ENCODE measurements at regions not wholly inside any gene's neighbourhood (a gene's known extent, or its start where the extent isn't known, plus 50 kb on each side); places are given as distances from the start of the nearest gene placed in this dataset.
"Not testable (repeated sequence)": the region's sequence is repeated elsewhere in the genome, so short reads cannot be mapped to it uniquely, and the experiment has no call there.

DNA sequence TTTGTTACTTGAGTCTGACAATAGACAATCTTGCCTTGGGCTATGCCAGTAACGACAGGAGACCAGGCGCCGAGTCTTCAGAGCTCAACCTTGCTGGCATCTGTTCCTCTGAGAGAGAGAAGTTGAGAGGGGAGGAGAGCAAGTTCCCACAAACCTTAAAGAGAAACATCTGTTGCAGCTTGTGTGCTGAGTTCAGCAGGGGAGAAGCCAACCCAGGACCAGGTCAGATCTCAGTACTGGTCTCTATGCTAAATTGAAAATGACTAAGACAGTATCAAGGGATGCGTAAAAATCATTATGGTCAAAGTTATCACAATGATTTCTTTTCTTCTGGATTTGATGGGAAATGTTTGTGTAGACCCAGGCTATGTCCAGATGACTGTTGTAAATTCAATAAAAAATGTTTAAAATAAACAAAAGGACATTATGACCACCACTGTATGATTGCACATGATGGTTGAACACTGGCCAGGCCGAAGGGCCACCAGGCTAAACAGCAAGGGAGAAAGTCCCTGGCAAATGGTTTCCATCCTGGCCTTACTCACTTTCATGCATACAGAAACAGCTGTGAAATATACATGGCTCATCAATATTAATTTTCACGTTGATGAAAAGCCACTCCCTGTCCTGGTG, 100.3 kb upstream of the PMAIP1 start:
- no peak for DNase-seq

DNA sequence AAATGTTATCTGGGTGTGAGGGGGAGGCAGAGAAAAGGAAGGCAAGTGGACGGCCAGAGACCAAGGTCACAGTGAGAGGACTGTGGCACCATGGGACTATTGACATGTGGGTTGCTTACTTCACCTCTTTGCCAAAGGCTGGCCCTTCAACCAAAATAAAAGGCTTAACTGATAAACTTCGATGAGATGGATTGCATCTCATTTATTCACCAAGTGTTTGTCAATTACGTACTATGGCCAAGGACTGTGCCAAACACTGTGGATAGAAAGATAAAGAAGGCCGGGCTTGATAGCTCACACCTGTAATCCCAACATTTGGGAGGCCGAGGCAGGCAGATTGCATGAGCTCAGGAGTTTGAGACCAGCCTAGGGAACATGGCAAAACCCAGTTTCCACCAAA, 98.7 kb upstream of the CCBE1 start:
- DNase-seq, result no peak

DNA sequence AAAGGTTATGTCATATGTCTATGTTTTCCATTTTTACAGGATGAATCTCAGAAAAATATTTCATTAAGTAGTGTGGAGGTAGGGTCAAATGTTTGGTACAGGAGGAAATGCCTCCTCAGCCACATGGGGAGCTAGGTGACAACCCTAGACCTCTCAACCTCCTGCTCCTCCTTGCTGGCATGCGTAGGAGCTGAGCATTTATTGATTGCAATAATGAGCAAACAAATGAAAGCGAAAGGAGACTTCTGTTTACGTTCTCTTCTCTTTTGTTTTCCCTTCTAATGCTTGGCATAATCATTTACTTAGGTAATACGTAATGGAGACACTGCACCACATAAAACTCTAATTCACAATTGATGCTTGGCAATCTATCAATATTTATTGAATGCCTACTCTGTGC, 95.1 kb upstream of the CCBE1 start:
- no peak for DNase-seq

DNA sequence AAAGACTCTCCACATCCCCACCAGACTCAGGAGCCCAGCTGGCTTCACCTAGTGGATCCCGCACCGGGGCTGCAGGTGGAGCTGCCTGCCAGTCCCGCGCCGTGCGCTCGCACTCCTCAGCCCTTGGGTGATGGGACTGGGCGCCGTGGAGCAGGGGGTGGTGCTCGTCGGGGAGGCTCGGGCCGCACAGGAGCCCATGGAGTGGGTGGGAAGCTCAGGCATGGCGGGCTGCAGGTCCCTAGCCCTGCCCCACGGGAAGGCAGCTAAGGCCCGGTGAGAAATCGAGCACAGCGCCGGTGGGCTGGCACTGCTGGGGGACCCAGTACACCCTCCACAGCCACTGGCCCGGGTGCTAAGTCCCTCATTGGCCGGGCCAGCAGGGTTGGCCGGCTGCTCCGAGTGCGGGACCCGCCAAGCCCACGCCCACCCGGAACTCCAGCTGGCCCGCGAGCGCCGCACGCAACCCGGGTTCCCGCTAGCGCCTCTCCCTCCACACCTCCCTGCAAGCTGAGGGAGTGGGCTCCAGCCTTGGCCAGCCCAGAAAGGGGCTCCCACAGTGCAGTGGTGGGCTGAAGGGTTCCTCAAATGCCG, 93.2 kb upstream of the CCBE1 start:
- DNase-seq, result not testable (repeated sequence)

DNA sequence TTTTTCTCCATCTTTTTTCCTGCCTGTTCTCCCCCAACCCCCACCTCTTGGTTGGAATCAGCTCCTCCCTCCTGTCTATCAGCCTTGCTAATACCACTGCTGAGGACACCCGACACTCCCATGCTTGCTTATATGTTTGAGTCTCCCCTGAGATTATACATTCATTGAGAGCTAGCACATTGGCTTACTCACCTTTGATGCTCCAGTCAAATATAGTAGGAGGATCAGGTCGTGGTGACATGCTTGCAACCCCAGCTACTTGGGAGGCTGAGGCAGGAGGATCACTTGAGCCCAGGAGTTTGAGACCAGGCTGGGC, 91.5 kb upstream of the CCBE1 start:
- no peak for DNase-seq

DNA sequence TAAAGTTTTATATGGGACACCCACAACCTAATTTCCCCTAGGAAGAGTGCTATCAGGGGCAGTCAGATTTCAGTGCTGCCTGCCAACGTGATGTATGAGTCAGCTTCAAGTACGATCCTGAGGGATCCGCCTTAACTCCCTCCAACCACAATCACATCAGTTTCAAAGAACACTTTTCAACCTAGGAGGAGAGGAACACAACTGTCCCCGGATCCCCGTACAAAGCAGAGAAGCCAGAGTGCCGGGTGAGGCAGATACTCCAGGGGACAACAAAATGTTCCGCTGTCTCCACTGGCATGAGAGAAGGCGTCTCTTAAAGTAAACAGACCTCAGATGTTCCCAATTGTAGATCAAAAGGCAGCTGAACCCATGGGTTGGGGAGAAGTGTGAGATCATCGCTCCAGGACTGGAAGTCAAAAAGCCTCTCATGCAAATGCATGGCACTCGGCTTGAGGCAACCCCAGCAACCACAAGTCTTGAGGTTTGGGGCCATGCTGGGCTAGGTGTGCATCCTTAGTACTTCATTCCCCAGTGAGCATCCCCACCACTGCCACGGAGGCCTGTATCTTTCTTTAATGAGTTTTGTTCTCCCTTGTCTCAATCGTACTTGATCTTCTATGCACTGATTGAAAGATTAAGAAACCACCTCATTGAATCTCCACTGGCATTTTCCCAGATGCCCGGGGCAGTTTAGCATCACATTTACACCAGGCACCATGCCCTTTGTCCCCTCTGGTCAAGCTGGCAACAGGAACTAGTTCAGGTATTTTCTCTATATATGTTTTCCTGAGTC, 91.0 kb upstream of the CCBE1 start:
- no peak for DNase-seq

DNA sequence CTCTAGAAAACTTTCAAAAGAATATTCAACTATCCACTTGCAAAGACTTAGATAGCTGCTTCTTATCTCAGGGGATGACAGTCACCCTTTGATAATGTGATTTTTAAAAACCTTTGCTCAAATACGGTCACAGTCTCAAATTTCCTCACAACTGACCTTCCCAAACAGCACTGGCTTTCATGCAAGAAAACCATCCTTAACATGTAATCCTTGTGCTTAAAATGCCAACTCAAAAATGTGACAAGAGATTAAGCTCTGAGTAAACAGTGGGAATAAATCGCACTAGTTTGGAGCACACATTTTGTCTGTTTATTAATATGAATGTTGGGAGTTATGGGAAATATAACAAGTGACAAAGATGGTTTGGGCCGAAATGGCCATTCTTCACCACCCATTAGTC, 87.5 kb upstream of the CCBE1 start:
- DNase-seq, result no peak

DNA sequence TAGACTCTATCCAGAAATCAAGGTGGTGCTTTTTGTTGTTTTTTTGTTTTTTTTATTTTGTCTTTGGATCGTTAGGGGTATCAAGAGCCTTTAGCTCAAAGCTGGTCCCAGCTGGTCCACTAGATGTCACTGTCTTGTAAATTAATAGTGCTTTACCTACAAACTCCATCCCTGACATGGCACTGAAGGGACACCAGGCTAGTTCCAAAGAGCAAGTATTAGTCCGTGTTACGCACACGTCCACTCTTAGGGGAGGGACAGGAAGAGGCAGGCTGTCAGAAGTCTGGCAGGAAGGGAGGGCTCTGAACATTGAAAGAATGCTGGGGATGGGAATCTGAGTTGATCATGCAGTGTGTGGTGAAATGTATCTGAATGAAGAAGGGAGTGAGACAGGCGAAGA, 85.9 kb upstream of the CCBE1 start:
- peak in 1 of 2 experiments; percentile 53 for DNase-seq

DNA sequence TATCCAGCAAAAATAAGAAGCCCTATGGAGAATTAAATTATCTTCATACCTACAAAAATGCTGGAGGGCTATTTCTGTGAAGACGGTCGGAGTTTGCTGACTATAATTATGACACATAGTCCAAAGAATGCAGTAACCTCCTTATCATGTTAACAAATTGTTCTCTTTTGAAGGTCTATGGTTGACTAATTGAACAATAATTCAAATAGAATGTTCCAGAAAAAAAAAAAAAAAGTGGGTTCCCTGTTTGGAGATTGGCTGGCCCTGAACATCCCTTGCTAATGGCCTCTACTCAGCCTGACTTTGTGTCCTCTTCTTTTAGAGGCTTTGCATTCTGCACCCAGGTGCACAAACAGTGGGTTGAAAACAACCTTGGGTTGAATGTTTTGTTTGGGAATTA, 82.8 kb upstream of the CCBE1 start:
- no peak for DNase-seq

DNA sequence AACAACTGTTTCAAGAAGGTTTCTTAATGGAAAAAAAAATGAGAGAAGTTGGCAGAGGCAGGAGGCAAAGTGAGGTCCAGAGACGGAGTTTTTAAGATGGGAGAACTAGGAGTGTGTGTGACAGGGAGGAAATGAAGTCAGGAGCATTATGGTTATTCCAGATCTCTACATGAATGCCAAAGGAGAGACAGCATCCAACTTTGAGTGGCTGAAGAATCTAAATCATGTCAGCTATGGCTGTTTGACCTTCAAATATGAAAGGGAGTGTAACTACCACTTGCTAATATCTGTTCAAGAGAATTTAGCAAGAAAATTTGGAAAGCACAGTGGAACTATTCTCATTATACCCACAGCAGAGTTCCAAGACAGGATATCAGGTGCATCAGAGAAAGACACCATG, 81.2 kb upstream of the CCBE1 start:
- no peak for DNase-seq

DNA sequence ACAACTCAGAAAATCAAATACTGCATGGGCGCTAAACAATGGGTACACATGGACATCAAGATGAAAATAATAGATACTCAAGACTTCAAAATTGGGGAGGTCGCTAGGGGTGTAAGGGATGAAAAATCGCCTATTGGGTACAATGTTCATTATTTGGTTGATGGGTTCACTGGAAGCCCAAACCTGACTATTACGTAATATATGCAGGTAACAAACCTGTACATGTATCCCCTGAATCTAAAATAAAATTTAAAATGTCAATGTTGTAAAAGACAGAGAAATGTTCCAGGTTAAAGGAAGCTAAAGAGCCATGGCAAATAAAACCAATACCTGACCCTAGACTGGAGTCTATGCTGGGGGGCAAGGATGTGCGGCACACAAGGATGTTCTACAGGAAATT, 80.4 kb upstream of the CCBE1 start:
- no peak for DNase-seq

DNA sequence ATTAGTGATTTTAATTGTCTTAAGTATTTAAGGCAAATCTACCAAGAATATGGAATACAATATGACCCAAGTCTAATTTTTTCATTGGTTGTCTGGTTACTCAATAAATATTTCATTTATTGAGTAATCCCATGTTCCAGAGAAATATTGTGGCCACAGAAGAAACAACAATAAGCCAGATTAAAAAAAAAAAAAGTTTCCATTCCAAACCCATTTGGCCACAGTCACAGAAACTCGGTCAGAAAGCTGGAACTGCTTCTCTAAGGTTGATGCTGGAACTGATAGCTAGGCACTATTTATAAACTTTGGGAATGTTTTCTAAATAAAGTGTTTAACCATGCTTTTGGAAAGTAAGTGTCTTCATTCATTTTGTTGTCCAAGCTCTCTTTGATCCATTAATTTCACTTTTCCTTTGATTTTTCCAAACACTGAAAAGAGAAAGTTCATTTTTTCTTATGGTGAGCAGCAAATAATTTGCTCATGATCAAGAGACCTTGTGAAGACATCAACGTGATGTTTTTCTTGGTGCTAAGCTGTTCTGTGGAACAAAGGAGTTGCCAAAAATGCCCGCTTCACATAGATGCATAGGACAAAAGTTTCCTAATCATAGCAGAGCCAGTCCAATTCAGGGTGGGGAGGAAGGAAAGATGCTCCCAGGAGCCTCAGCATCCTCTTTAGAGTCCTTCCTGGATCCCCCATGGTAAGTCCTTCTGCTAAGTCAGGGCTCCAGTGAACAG, 72.1 kb upstream of the CCBE1 start:
- no peak for DNase-seq

DNA sequence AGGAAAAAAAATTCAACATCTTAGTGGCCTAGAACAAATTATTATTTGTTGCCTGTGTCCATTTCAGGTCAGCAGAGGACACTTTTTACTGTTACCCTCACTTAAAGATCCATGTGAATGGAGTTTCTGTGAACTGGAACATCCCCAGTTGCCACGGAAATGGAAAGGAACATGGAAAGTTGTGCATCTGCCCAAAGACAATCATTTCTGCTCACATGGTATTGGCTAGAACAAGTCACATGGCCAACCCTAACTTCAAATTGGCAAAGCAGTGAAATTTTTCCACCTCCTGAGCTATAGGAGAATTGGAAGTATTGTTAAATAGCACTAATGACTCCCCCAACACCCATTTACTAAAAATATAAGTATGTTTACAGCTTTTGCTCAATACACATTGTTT, 71.2 kb upstream of the CCBE1 start:
- DNase-seq, result no peak

DNA sequence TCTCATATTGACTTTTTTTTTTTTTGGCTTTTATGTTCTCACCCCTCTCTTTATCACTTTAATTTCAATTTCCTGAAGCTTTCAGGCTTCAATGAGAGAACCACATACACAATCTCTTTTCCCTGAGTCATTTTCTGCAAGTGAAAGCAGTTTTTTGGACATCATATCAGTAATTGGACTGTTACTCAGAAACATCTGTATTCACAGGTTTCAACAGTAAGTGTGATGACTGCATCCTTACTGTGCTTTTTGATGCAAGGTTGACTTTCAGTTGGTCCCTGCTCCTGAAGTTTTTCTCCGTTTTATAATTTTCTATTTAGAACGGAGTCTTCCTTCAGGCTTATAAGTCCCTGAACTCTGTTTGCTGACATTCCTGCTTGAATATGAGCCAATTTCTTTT, 70.5 kb upstream of the CCBE1 start:
- no peak for DNase-seq

DNA sequence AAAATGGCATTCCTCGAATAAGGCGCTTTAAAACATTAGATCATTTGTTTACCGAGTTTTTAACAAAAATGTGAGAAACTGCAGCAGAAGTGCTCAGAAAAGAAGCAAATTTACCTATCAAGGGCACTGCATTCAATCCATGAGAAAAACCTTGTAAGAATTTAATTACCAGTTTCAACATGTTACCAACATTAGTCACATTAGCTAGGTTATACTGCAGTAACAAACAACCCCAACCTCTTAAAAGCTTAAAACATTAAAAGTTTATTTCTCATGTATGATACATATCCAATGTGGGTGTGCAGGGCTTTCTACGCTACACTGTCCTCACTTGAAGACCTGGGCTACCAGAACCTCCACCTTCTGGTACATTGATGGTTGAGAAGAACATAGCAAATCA, 68.1 kb upstream of the CCBE1 start:
- no peak for DNase-seq

DNA sequence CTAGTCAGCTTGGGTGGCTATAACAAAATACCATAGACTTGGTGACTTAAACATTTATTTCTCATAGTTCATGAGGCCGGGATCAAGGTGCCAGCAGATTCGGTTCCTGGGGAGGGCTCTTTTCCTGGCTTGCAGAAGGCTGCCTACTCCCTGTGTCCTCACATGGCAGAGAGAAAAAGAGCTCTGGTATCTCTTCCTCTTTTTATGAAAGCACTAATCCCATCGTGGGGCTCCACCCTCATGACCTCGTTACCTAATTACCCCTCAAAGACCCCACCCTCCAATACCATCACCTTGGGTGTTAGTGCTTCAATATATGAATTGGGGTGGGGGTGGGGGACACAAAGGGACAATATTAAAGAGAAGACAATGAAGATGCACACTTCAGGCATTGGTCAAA, 67.1 kb upstream of the CCBE1 start:
- no peak for DNase-seq

DNA sequence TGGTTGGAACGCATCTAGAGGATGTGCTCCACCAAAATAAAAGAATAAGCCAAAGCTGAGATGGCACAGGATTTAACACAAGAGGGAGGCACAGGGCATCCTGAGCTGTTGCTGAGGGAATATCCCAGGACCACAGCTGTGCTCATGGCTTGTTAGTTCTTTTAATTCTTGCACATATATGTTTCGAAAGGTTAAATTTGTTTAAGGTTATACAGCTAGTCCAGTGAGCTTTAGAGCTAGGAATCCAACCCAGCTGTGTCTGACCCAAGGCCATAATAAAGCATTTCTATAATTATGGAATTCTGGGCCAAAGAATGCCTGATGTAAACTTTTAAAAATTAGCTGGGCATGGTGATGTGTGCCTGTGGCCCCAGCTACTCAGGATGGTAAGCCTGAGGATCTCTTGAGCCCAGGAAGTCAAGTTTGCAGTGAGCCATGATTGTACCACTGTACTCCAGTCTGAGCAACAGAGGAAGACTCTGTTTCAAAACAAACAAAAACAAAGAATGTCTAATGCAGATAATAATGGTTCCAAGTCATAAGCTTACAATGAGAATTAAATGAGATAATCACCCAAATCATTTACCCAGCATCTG, 66.4 kb upstream of the CCBE1 start:
- no peak for DNase-seq

DNA sequence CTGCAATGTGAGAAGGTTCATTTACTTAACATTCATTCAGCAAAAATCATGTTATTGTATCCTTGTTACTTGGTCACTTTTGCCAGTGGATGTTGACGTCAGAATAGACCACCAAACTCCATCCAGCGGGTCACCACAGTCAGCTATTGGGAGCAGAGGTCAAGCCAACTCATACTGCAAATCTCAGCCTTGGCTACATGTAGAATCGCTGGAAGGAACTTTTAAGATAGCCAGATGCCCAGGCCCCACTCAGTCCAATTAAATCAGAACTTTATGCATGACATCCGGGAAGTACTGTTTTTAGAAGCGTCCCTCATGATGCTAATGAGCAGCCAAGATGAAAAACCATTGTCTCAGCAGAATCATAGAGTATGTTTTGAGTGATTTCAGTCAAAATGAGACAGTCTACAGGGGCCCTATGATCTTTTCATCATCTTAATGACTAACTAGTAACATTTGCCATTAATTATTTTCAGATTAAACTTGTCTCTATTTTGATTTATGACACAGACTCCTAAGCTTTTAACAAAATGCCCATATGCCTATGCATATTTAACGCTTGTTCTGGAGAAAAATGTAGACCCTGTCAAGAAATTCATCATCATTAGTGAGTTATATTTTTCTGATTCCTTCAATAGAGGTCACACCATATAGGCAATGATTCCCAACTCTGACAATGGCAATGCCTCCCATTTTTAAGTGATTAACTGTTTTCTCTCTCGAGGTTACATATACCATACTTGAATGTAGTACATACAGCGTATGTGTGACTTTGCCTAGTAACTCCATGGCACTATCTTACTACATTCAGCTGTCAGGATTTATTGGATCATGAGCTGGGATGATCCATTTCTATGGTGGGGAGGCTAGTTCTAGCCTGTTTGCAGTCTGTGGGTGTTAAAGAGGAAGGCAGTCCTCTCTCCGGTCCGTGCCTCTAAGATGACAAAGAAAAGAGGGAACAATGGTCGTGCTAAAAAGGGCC, 63.7 kb upstream of the CCBE1 start:
- DNase-seq, result no peak

DNA sequence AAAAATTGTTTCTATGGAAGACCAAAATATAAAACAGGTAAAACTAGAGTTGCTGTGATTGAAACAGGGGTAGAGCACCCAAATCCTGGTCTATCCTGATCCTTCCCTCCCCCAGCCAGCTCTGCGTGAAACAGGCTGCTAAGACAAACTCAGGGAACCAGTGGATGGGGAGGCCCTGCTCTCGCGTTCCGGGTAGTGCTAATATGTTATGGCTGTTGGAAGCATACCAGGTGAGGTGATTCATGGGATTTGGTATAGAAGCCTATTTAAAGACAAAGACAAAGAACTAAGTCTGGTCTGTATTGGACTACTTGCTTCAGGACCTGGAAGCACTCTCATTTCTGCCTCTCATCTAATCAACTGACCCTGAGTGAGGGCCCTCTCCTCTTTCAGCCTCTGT, 63.0 kb upstream of the CCBE1 start:
- no peak for DNase-seq

DNA sequence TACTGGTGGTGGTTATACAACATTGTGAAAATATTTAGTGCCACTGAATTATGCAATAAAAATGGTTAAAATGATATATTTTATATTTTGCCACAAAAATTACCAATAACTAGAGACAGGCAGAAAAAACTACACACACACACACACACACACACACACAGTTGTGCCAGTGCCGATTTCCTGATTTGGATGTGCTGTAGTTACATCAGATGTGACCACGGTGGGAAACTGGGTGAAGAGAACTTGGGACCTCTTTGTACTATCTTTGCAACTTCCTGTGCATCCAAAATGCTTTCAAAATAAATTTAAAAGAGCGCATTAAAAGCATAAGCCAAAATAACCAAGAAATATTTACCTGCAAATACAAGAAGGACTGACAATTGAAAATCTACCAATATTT, 61.6 kb upstream of the CCBE1 start:
- DNase-seq, result no peak

DNA sequence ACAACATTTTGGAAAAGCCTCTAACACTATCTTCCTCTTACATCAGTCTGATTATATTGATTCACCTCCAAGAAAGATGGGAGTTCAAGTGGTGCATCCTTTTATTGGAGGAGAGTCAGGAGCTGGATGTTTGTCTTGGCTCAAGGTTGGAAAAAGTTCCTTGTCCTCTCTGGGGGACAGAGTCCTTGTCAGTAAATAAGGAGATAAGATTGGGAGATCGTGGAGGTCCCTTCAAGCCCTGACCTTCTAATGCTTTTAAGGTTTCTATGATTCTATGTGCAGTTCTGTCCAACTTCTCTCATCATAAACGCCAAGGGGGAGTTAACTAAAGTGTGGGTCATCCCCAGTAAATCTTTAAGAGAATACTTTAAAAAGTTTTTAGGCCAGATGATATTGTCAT, 60.9 kb upstream of the CCBE1 start:
- DNase-seq, result no peak

DNA sequence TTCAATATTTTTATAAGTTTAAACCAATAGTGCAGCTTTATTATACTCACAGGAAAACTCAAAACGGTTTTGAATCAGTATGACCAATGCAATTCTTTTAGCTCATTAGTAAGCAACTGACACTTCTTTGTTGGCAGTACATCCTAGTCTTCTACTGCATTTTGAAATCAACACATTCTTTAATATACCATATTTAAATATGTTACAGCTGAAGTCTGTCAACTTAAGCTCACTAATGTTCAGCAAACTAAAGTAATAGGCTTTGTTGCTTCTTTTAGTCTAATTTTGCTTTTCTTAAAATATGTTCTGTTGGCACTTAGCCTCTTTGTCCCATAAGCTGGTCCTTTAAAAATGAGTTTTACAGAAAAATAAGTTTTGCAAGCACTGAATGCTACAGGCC, 55.4 kb upstream of the CCBE1 start:
- DNase-seq, result no peak
